ENCODE measurements at regions not wholly inside any gene's neighbourhood (a gene's known extent, or its start where the extent isn't known, plus 50 kb on each side); places are given as distances from the start of the nearest gene placed in this dataset.

DNA sequence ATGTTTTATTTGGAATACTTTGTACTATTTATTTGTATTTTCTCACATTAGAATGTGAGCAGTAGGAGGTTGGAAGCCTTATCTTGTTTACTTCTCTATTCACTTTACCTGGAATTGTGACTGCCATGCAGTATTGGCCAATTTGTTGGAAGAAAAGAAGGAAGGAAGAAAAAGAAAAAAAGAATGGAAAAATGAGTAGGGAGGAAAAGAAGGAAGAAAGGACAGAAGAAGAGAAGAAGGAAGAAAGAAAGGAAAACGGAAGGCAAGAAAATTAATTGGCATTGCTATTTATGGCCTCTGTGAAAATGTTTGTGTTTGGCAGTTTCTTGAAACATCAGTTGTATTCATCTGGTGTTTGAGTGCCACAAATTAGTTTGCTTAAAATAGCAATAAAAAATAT, 575.2 kb upstream of the ZNF608 start:
- intact Hi-C loops (cut with DNase I; ENCODE audit: low total_unique reads): no loop called here
- no peaks in the 10 kb centered on the region for H3K36me3 ChIP-seq
- no peaks in the 10 kb centered on the region for H3K27me3 ChIP-seq
- TF ChIP-seq POLR2A (IDR thresholded peaks at IDR 0.05): no peak
- no peak for TF ChIP-seq EP300 (IDR thresholded peaks at IDR 0.05; ENCODE audit: low read depth)
- TF ChIP-seq POLR2AphosphoS5 (IDR thresholded peaks at IDR 0.05): no peak
- TF ChIP-seq, protein P1, sequence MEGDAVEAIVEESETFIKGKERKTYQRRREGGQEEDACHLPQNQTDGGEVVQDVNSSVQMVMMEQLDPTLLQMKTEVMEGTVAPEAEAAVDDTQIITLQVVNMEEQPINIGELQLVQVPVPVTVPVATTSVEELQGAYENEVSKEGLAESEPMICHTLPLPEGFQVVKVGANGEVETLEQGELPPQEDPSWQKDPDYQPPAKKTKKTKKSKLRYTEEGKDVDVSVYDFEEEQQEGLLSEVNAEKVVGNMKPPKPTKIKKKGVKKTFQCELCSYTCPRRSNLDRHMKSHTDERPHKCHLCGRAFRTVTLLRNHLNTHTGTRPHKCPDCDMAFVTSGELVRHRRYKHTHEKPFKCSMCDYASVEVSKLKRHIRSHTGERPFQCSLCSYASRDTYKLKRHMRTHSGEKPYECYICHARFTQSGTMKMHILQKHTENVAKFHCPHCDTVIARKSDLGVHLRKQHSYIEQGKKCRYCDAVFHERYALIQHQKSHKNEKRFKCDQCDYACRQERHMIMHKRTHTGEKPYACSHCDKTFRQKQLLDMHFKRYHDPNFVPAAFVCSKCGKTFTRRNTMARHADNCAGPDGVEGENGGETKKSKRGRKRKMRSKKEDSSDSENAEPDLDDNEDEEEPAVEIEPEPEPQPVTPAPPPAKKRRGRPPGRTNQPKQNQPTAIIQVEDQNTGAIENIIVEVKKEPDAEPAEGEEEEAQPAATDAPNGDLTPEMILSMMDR (IDR thresholded peaks at IDR 0.05): no peak
- H3K4me1 ChIP-seq: peaks cover 0 to 7% (median 3%) of the 10 kb centered on the region in 4 donors
- in situ Hi-C loops (cut with MboI; ENCODE audit: low pct_ligation_motif_present in 1 of 4, low pct_unique_long_range_greater_than_20kb in 1 of 4, low sequenced_read_pairs in 3 of 4): no loop called here
- WGBS, 2 donors (ENCODE audit: low coverage in 1 of 2): 83 to 100% methylated on average over 1 of the region's 1 CpG
- no peak for DNase-seq
- H3K4me3 ChIP-seq: no peak overlapping the region
- H3K27ac ChIP-seq: no peak overlapping the region
- H3K9me3 ChIP-seq: no peaks in the 10 kb centered on the region

- Histone ChIP-seq H3K27ac (no peak overlapping the region), H3K36me3 (no peaks in the 10 kb centered on the region), H3K4me1 (peaks cover 0 to 7% (median 3%) of the 10 kb centered on the region in 4 donors), H3K27me3 (no peaks in the 10 kb centered on the region), H3K9me3 (no peaks in the 10 kb centered on the region), H3K4me3 (no peak overlapping the region)
- intact Hi-C loops (cut with DNase I; ENCODE audit: low total_unique reads): no loop called here
- WGBS, 2 donors (ENCODE audit: low coverage in 1 of 2): 17 to 30% methylated on average over 2 of the region's 2 CpGs
- no peak for TF ChIP-seq POLR2A (IDR thresholded peaks at IDR 0.05)
- TF ChIP-seq, protein P1 (IDR thresholded peaks at IDR 0.05): no peak
- TF ChIP-seq EP300 (IDR thresholded peaks at IDR 0.05; ENCODE audit: low read depth): no peak
- TF ChIP-seq POLR2AphosphoS5 (IDR thresholded peaks at IDR 0.05): no peak
- DNase-seq: no peak
- in situ Hi-C loops (cut with MboI; ENCODE audit: low pct_ligation_motif_present in 1 of 4, low pct_unique_long_range_greater_than_20kb in 1 of 4, low sequenced_read_pairs in 3 of 4): no loop called here
These were observed 577.2 kb upstream of the ZNF608 start for GRCh38 chr5:125323613-125324012.

- no peak for DNase-seq
- in situ Hi-C loops (cut with MboI; ENCODE audit: low pct_ligation_motif_present in 1 of 4, low pct_unique_long_range_greater_than_20kb in 1 of 4, low sequenced_read_pairs in 3 of 4) (no loop called here), intact Hi-C loops (cut with DNase I; ENCODE audit: low total_unique reads) (no loop called here)
- H3K27me3 ChIP-seq: no peaks in the 10 kb centered on the region
- no peaks in the 10 kb centered on the region for H3K36me3 ChIP-seq
- no peak overlapping the region for H3K27ac ChIP-seq
- TF ChIP-seq, protein P1 (IDR thresholded peaks at IDR 0.05): no peak
- TF ChIP-seq POLR2A (IDR thresholded peaks at IDR 0.05) (no peak), EP300 (IDR thresholded peaks at IDR 0.05; ENCODE audit: low read depth) (no peak), POLR2AphosphoS5 (IDR thresholded peaks at IDR 0.05) (no peak)
- no peaks in the 10 kb centered on the region for H3K9me3 ChIP-seq
- WGBS, 2 donors (ENCODE audit: low coverage in 1 of 2): 61 to 63% methylated on average over 4 of the region's 4 CpGs
- H3K4me3 ChIP-seq: no peak overlapping the region
- H3K4me1 ChIP-seq: peaks cover 0 to 7% (median 3%) of the 10 kb centered on the region in 4 donors
These were observed 579.2 kb upstream of the ZNF608 start for GRCh38 chr5:125325488-125326149.

DNA sequence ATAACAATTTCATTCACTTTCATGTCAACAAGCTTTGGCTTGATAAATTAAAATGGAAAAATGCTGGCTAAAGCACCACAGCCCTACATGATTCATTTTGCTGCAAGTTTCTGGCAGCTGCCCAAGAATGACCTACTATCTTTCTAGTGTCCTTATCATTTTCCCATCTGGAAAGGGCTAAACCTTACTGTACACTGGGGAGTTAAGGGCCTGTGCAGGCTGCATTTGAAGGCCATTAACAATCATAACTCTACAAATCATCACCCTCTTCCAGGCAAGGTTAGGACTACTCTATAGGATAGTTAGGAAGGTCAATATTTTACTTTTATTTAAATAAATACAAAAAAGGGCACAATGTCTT, 579.7 kb upstream of the ZNF608 start:
- no peak overlapping the region for H3K4me3 ChIP-seq
- in situ Hi-C loops (cut with MboI; ENCODE audit: low pct_ligation_motif_present in 1 of 4, low pct_unique_long_range_greater_than_20kb in 1 of 4, low sequenced_read_pairs in 3 of 4): no loop called here
- TF ChIP-seq POLR2AphosphoS5 (IDR thresholded peaks at IDR 0.05) (no peak), EP300 (IDR thresholded peaks at IDR 0.05; ENCODE audit: low read depth) (no peak), POLR2A (IDR thresholded peaks at IDR 0.05) (no peak)
- TF ChIP-seq, protein P1 (IDR thresholded peaks at IDR 0.05): no peak
- no peaks in the 10 kb centered on the region for H3K36me3 ChIP-seq
- H3K27ac ChIP-seq: no peak overlapping the region
- peaks cover 0 to 7% (median 3%) of the 10 kb centered on the region in 4 donors for H3K4me1 ChIP-seq
- intact Hi-C loops (cut with DNase I; ENCODE audit: low total_unique reads): no loop called here
- peak; percentile 23 for DNase-seq
- H3K27me3 ChIP-seq: no peaks in the 10 kb centered on the region
- H3K9me3 ChIP-seq: no peaks in the 10 kb centered on the region
